Mesendoderm (in vitro differentiated cells): ENCODE measurements at regions not wholly inside any gene's neighbourhood (a gene's known extent, or its start where the extent isn't known, plus 50 kb on each side); places are given as distances from the start of the nearest gene placed in this dataset.

Source experiments
- DNase-seq: peaks from one replicate; pipeline ENCODE4 v3.0.0; 2013
- H2AK5ac ChIP-seq: 2 replicates; pipeline ENCODE4 v1.6.1; 2013; ENCODE audit warnings: low read length, inconsistent platforms
- H2BK120ac ChIP-seq: 2 replicates; pipeline ENCODE4 v1.6.1; 2013; ENCODE audit warnings: low read depth, mild to moderate bottlenecking, low read length, moderate library complexity, mixed read lengths
- H2BK15ac ChIP-seq: replicated peaks from 2 replicates; pipeline ENCODE4 v1.6.1; 2013; ENCODE audit warnings: low read depth, mild to moderate bottlenecking, moderate library complexity
- H2BK5ac ChIP-seq: 2 replicates; pipeline ENCODE4 v1.6.1; 2013; ENCODE audit warnings: low read length, inconsistent platforms
- H3K18ac ChIP-seq: 2 replicates; pipeline ENCODE4 v1.6.1; 2013; ENCODE audit warnings: mild to moderate bottlenecking, low read length, mixed read lengths
- H3K23ac ChIP-seq: one replicate; pipeline ENCODE4 v1.6.1; 2013; ENCODE audit warnings: low read length
- H3K27ac ChIP-seq: 2 replicates; pipeline ENCODE4 v1.5.1; 2013; ENCODE audit warnings: low read depth, mild to moderate bottlenecking, inconsistent platforms, low read length, moderate library complexity
- H3K27me3 ChIP-seq: 2 replicates; pipeline ENCODE4 v1.6.1; 2013; ENCODE audit warnings: low read length, control low read depth, mild to moderate bottlenecking, inconsistent platforms; ENCODE audit not compliant: insufficient read depth, poor library complexity
- H3K36me3 ChIP-seq: 2 replicates; pipeline ENCODE4 v1.6.1; 2013; ENCODE audit warnings: low read length, inconsistent platforms; ENCODE audit not compliant: control insufficient read depth, insufficient read depth
- H3K4ac ChIP-seq: one replicate; pipeline ENCODE4 v1.6.1; 2013; ENCODE audit warnings: low read depth, mild to moderate bottlenecking, low read length, moderate library complexity
- H3K4me1 ChIP-seq: 2 replicates; pipeline ENCODE4 v1.6.1; 2013; ENCODE audit warnings: low read depth, low read length, inconsistent platforms; ENCODE audit not compliant: control insufficient read depth
- H3K4me2 ChIP-seq: 2 replicates; pipeline ENCODE4 v1.6.1; 2013; ENCODE audit warnings: low read length
- H3K4me3 ChIP-seq: 2 replicates; pipeline ENCODE4 v1.5.1; 2013; ENCODE audit warnings: mild to moderate bottlenecking, low read length
- H3K56ac ChIP-seq: one replicate; pipeline ENCODE4 v1.6.1; 2013; ENCODE audit warnings: low read length
- H3K79me1 ChIP-seq: 2 replicates; pipeline ENCODE4 v1.6.1; 2013; ENCODE audit warnings: low read length, inconsistent platforms
- H3K79me2 ChIP-seq: 2 replicates; pipeline ENCODE4 v1.6.1; 2013; ENCODE audit warnings: mild to moderate bottlenecking, low read length; ENCODE audit not compliant: control insufficient read depth, insufficient read depth
- H3K9ac ChIP-seq: 2 replicates; pipeline ENCODE4 v1.6.1; 2013; ENCODE audit warnings: low read length, inconsistent platforms
- H4K5ac ChIP-seq: one replicate; pipeline ENCODE4 v1.6.1; 2013; ENCODE audit warnings: low read length
- H4K8ac ChIP-seq: one replicate; pipeline ENCODE4 v1.6.1; 2013; ENCODE audit warnings: low read depth, mild to moderate bottlenecking, control low read depth, low read length, moderate library complexity
- WGBS: extraction: QIAGEN DNeasy Blood & Tissue Kit; methylation state at CpG from one replicate; pipeline ENCODE4 v1.1.7; 2013; ENCODE audit warnings: low lambda C conversion rate, missing lambda C conversion rate; ENCODE audit not compliant: insufficient coverage; ENCODE audit errors: extremely low coverage; 5-methylcytosine and 5-hydroxymethylcytosine counted together

- no peak overlapping the region for H4K5ac ChIP-seq
- H3K56ac ChIP-seq = no peak overlapping the region
- no peak overlapping the region for H3K23ac ChIP-seq
- H2BK15ac ChIP-seq = no peak overlapping the region
- H3K27me3 ChIP-seq = no peaks in the 10 kb centered on the region
- H3K4me3 ChIP-seq = no peak overlapping the region
- H3K9ac ChIP-seq = no peak overlapping the region
- H3K4me1 ChIP-seq = no peaks in the 10 kb centered on the region
- no peak overlapping the region for H2AK5ac ChIP-seq
- no CpG with 5 or more reads among the region's 5 CpGs for WGBS
- no peaks in the 10 kb centered on the region for H3K36me3 ChIP-seq
- no peaks in the 10 kb centered on the region for H3K79me2 ChIP-seq
- no peak overlapping the region for H2BK5ac ChIP-seq
- DNase-seq = no peak
- no peak overlapping the region for H3K4ac ChIP-seq
- no peak overlapping the region for H3K4me2 ChIP-seq
- no peak overlapping the region for H3K27ac ChIP-seq
- no peak overlapping the region for H4K8ac ChIP-seq
- H2BK120ac ChIP-seq = no peak overlapping the region
- no peaks in the 10 kb centered on the region for H3K79me1 ChIP-seq
- no peak overlapping the region for H3K18ac ChIP-seq
Observed at GRCh38 chr9:84151640-84152039, 171.0 kb downstream of the RMI1 start.

DNA sequence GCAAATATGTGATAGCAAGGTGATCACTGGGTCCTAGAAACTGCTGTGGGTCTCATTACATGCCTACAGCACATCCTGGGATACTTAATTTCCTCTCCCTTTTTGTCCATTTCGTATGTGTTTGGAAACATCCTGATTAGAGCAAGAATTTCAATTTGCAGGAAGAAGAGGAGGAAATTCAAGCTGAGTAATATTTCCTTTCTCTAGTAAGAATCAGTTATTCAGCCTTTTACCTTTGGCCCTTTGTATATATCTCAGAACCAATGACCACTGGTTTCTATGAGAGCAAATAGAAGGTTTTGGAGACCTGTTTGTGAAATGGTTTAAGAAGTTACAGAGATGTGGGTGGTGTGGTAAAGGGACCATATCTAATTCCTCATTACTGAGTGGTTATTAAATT, 171.6 kb downstream of the RMI1 start:
- H3K27me3 ChIP-seq = no peaks in the 10 kb centered on the region
- H4K5ac ChIP-seq = no peak overlapping the region
- H3K36me3 ChIP-seq = no peaks in the 10 kb centered on the region
- H3K56ac ChIP-seq = no peak overlapping the region
- H3K4me2 ChIP-seq = no peak overlapping the region
- no peaks in the 10 kb centered on the region for H3K79me1 ChIP-seq
- H2BK15ac ChIP-seq = no peak overlapping the region
- no peak overlapping the region for H3K23ac ChIP-seq
- no CpG with 5 or more reads among the region's 1 CpG for WGBS
- no peaks in the 10 kb centered on the region for H3K4me1 ChIP-seq
- no peak overlapping the region for H2BK5ac ChIP-seq
- no peak overlapping the region for H3K9ac ChIP-seq
- no peak overlapping the region for H2BK120ac ChIP-seq
- no peak overlapping the region for H4K8ac ChIP-seq
- H3K4me3 ChIP-seq = no peak overlapping the region
- H2AK5ac ChIP-seq = no peak overlapping the region
- H3K27ac ChIP-seq = no peak overlapping the region
- no peak overlapping the region for H3K18ac ChIP-seq
- no peak for DNase-seq
- H3K4ac ChIP-seq = no peak overlapping the region
- no peaks in the 10 kb centered on the region for H3K79me2 ChIP-seq

- Histone ChIP-seq H3K9ac (no peak overlapping the region), H2BK120ac (no peak overlapping the region), H4K8ac (no peak overlapping the region), H3K56ac (no peak overlapping the region), H3K27ac (no peak overlapping the region), H2BK15ac (no peak overlapping the region), H3K4ac (no peak overlapping the region), H3K4me2 (no peak overlapping the region), H3K18ac (no peak overlapping the region), H3K27me3 (no peaks in the 10 kb centered on the region), H2AK5ac (no peak overlapping the region), H3K4me3 (no peak overlapping the region), H2BK5ac (no peak overlapping the region), H4K5ac (no peak overlapping the region), H3K36me3 (no peaks in the 10 kb centered on the region), H3K4me1 (no peaks in the 10 kb centered on the region), H3K23ac (no peak overlapping the region), H3K79me1 (no peaks in the 10 kb centered on the region), H3K79me2 (no peaks in the 10 kb centered on the region)
- DNase-seq = no peak
- WGBS = no CpG with 5 or more reads among the region's 1 CpG
Observed at GRCh38 chr9:84153885-84154284, 173.3 kb downstream of the RMI1 start.

- no peak overlapping the region for H3K56ac ChIP-seq
- no peak overlapping the region for H3K18ac ChIP-seq
- no peak overlapping the region for H3K23ac ChIP-seq
- H2BK15ac ChIP-seq = no peak overlapping the region
- no peak overlapping the region for H2BK5ac ChIP-seq
- H4K5ac ChIP-seq = no peak overlapping the region
- H3K4ac ChIP-seq = no peak overlapping the region
- H3K79me2 ChIP-seq = no peaks in the 10 kb centered on the region
- DNase-seq = no peak
- H3K4me2 ChIP-seq = no peak overlapping the region
- H3K27me3 ChIP-seq = no peaks in the 10 kb centered on the region
- H3K4me1 ChIP-seq = no peaks in the 10 kb centered on the region
- WGBS = no CpG with 5 or more reads among the region's 3 CpGs
- H3K36me3 ChIP-seq = no peaks in the 10 kb centered on the region
- H3K79me1 ChIP-seq = no peaks in the 10 kb centered on the region
- no peak overlapping the region for H3K27ac ChIP-seq
- no peak overlapping the region for H3K4me3 ChIP-seq
- H2AK5ac ChIP-seq = no peak overlapping the region
- no peak overlapping the region for H2BK120ac ChIP-seq
- H3K9ac ChIP-seq = no peak overlapping the region
- no peak overlapping the region for H4K8ac ChIP-seq
Observed at GRCh38 chr9:84154320-84154719, 173.7 kb downstream of the RMI1 start.

DNA sequence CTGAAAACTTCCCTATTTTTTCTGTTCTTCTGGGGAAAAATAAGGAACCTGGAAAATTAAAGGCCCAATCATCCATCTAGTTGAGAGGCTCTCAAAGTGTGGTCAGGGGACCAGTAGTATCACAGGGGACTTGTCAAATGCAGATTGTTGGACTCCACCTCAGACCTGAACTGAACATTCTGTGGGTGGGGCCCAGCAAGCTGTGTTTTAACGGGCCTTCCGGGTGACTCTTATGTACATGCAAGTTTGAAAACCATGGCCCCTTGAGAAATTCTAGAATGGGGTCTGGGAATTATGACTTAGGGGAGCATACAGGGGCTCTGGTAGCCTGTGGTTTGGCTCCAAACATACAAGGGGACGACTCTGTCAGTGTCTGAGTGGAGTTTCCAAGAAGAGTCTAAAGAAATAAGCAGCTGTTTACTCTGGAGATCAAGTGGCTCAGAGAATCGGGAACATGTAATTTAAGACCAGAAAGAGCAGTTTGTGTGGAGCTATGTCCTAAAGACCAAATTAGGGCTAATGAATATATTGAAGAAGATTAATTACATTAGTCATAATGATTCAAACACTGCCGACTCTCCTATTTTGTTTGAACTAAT, 177.4 kb downstream of the SLC28A3 start:
- no peaks in the 10 kb centered on the region for H3K79me2 ChIP-seq
- no peak overlapping the region for H3K27ac ChIP-seq
- H3K27me3 ChIP-seq = no peaks in the 10 kb centered on the region
- H4K8ac ChIP-seq = no peak overlapping the region
- no peak overlapping the region for H3K4ac ChIP-seq
- H3K79me1 ChIP-seq = no peaks in the 10 kb centered on the region
- H2BK15ac ChIP-seq = no peak overlapping the region
- no peak overlapping the region for H3K9ac ChIP-seq
- no peaks in the 10 kb centered on the region for H3K4me1 ChIP-seq
- no peak overlapping the region for H3K18ac ChIP-seq
- WGBS = no CpG with 5 or more reads among the region's 5 CpGs
- no peak for DNase-seq
- no peak overlapping the region for H2BK120ac ChIP-seq
- H4K5ac ChIP-seq = no peak overlapping the region
- no peak overlapping the region for H3K23ac ChIP-seq
- H2BK5ac ChIP-seq = no peak overlapping the region
- no peak overlapping the region for H3K4me2 ChIP-seq
- no peak overlapping the region for H3K56ac ChIP-seq
- H3K36me3 ChIP-seq = no peaks in the 10 kb centered on the region
- no peak overlapping the region for H2AK5ac ChIP-seq
- no peak overlapping the region for H3K4me3 ChIP-seq

DNA sequence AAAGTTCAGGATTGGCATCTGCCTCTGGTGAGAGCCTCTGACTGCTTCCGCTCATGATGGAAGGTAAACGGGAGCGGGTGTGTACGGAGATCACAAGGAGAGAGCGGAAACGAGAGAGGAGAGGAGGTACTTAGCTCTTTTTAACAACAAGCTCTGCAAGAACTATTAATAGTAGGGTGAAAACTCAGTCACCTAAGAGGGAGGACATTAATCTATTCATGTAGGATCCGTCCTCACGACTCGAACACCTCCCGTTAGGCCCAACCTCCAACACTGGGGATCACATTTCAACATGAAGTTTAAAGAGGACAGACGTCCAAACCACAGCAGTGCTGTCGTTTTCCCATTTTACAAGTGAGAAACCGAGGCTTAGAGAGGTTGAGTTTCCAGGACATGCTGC, 173.7 kb downstream of the SLC28A3 start:
- Histone ChIP-seq H3K56ac (no peak overlapping the region), H4K8ac (no peak overlapping the region), H2AK5ac (no peak overlapping the region), H3K79me1 (no peaks in the 10 kb centered on the region), H2BK5ac (no peak overlapping the region), H2BK120ac (no peak overlapping the region), H3K4ac (no peak overlapping the region), H3K4me3 (no peak overlapping the region), H3K4me2 (no peak overlapping the region), H3K18ac (no peak overlapping the region), H3K36me3 (no peaks in the 10 kb centered on the region), H3K27ac (no peak overlapping the region), H3K23ac (no peak overlapping the region), H3K9ac (no peak overlapping the region), H3K4me1 (no peaks in the 10 kb centered on the region), H3K27me3 (no peaks in the 10 kb centered on the region), H3K79me2 (no peaks in the 10 kb centered on the region), H2BK15ac (no peak overlapping the region), H4K5ac (no peak overlapping the region)
- no peak for DNase-seq
- WGBS = no CpG with 5 or more reads among the region's 13 CpGs
